NCI-H748 (cell line): ENCODE measurements at regions not wholly inside any gene's neighbourhood (a gene's known extent, or its start where the extent isn't known, plus 50 kb on each side); places are given as distances from the start of the nearest gene placed in this dataset.
"Not testable (repeated sequence)": the region's sequence is repeated elsewhere in the genome, so short reads cannot be mapped to it uniquely, and the experiment has no call there.

Experiments
- DNase-seq: peaks from one replicate; lab custom pipeline; 2025; ENCODE audit not compliant: unreplicated experiment; lab: John Stamatoyannopoulos, UW

- no peak for DNase-seq
Measured at GRCh38 chr11:42816471-42816870, 495.3 kb upstream of the API5 start.

- no peak for DNase-seq
Measured at GRCh38 chr11:42819126-42819525, 492.7 kb upstream of the API5 start.

- DNase-seq: not testable (repeated sequence)
Measured at GRCh38 chr11:42822188-42822587, 489.6 kb upstream of the API5 start.

GRCh38 chr11:42823546-42823945, 488.2 kb upstream of the API5 start:
- no peak for DNase-seq

GRCh38 chr11:42824067-42824466, 487.7 kb upstream of the API5 start:
- no peak for DNase-seq

GRCh38 chr11:42825598-42825997, 486.2 kb upstream of the API5 start:
- no peak for DNase-seq

GRCh38 chr11:42827845-42828244, 484.0 kb upstream of the API5 start:
- no peak for DNase-seq

- DNase-seq: no peak
Measured at GRCh38 chr11:42837994-42838393, 473.8 kb upstream of the API5 start.

GRCh38 chr11:42840176-42840829, 471.5 kb upstream of the API5 start:
- no peak for DNase-seq

GRCh38 chr11:42840860-42841259, 470.9 kb upstream of the API5 start:
- no peak for DNase-seq

- no peak for DNase-seq
Measured at GRCh38 chr11:42841556-42841955, 470.2 kb upstream of the API5 start.

GRCh38 chr11:42849362-42849761, 462.4 kb upstream of the API5 start:
- DNase-seq: no peak

- no peak for DNase-seq
Measured at GRCh38 chr11:42857344-42857743, 454.5 kb upstream of the API5 start.

GRCh38 chr11:42870480-42870879, 441.3 kb upstream of the API5 start:
- no peak for DNase-seq

- not testable (repeated sequence) for DNase-seq
Measured at GRCh38 chr11:42873800-42874405, 437.9 kb upstream of the API5 start.

- not testable (repeated sequence) for DNase-seq
Measured at GRCh38 chr11:42881335-42881734, 430.5 kb upstream of the API5 start.

GRCh38 chr11:42890773-42891172, 421.0 kb upstream of the API5 start:
- DNase-seq: no peak

- no peak for DNase-seq
Measured at GRCh38 chr11:42901084-42901483, 410.7 kb upstream of the API5 start.

- DNase-seq: no peak
Measured at GRCh38 chr11:42906226-42906625, 405.6 kb upstream of the API5 start.

GRCh38 chr11:42913731-42914130, 398.1 kb upstream of the API5 start:
- DNase-seq: no peak

GRCh38 chr11:42923651-42924050, 388.1 kb upstream of the API5 start:
- no peak for DNase-seq

- no peak for DNase-seq
Measured at GRCh38 chr11:42925916-42926315, 385.9 kb upstream of the API5 start.

GRCh38 chr11:42947405-42947804, 364.4 kb upstream of the API5 start:
- no peak for DNase-seq
